WTC11 (cell line): ENCODE measurements at regions not wholly inside any gene's neighbourhood (a gene's known extent, or its start where the extent isn't known, plus 50 kb on each side); places are given as distances from the start of the nearest gene placed in this dataset.

Source experiments
- ATAC-seq: fragments of 200-7000 bp; cut with Tn5 transposase; 2 replicates; pipeline ENCODE4 v1.10.0; 2021; ENCODE audit warnings: mild to moderate bottlenecking, moderate library complexity
- CTCF ChIA-PET: fragments of 300-600 bp; sonication (Branson Sonifier 250); formaldehyde crosslinking; loops from one replicate; lab custom pipeline; 2021; ENCODE audit warnings: antibody characterized with exemption; lab: Charles Lee
- POLR2A ChIA-PET: fragments of 350-600 bp; sonication (Branson Sonifier 250); formaldehyde crosslinking; loops from one replicate; lab custom pipeline; 2021; ENCODE audit warnings: antibody characterized with exemption; lab: Charles Lee
- DNase-seq: peaks from one replicate; pipeline ENCODE4 v3.0.0; 2021; ENCODE audit warnings: low spot score
- H3K27ac Mint-ChIP-seq: 2 replicates; pipeline ENCODE4 v1.8.0; 2021; ENCODE audit warnings: mixed read lengths
- H3K27me3 Mint-ChIP-seq: 2 replicates; pipeline ENCODE4 v1.8.0; 2021; ENCODE audit warnings: low read depth, mild to moderate bottlenecking, moderate library complexity, mixed read lengths
- H3K36me3 Mint-ChIP-seq: 2 replicates; pipeline ENCODE4 v1.8.0; 2021; ENCODE audit warnings: mixed read lengths
- H3K4me1 Mint-ChIP-seq: 2 replicates; pipeline ENCODE4 v1.8.0; 2022; ENCODE audit warnings: mixed read lengths
- H3K4me3 Mint-ChIP-seq: 2 replicates; pipeline ENCODE4 v1.8.0; 2021; ENCODE audit warnings: mild to moderate bottlenecking, moderate library complexity, mixed read lengths
- H3K9me3 Mint-ChIP-seq: 2 replicates; pipeline ENCODE4 v1.8.0; 2021; ENCODE audit warnings: mixed read lengths
- ATF3 ChIP-seq: sonication (generic); formaldehyde crosslinking; conservative IDR thresholded peaks from 2 replicates; pipeline ENCODE4 v1.8.1; 2022; ENCODE audit warnings: mild to moderate bottlenecking, missing genetic modification reagents
- ESRRA ChIP-seq: sonication (generic); formaldehyde crosslinking; IDR thresholded peaks from 2 replicates; pipeline ENCODE4 v1.8.1; 2022; ENCODE audit warnings: mild to moderate bottlenecking, missing genetic modification reagents, borderline replicate concordance
- ETV6 ChIP-seq: sonication (generic); formaldehyde crosslinking; IDR thresholded peaks from 2 replicates; pipeline ENCODE4 v1.8.1; 2022; ENCODE audit warnings: mild to moderate bottlenecking, missing genetic modification reagents
- HMGXB4 ChIP-seq: sonication (generic); formaldehyde crosslinking; IDR thresholded peaks from 2 replicates; pipeline ENCODE4 v1.8.1; 2023; ENCODE audit warnings: mild to moderate bottlenecking, moderate library complexity, missing genetic modification reagents
- NFE2L1 ChIP-seq: sonication (generic); formaldehyde crosslinking; IDR thresholded peaks from 2 replicates; pipeline ENCODE4 v1.8.1; 2023; ENCODE audit warnings: missing genetic modification reagents
- NR2C2 ChIP-seq: sonication (generic); formaldehyde crosslinking; IDR thresholded peaks from 2 replicates; pipeline ENCODE4 v1.8.0; 2022; ENCODE audit warnings: mild to moderate bottlenecking, missing genetic modification reagents
- NR3C1 ChIP-seq: sonication (generic); formaldehyde crosslinking; conservative IDR thresholded peaks from 2 replicates; pipeline ENCODE4 v1.8.1; 2023; ENCODE audit warnings: low read depth, mild to moderate bottlenecking, missing genetic modification reagents
- RELA ChIP-seq: sonication (generic); formaldehyde crosslinking; IDR thresholded peaks from 2 replicates; pipeline ENCODE4 v1.8.1; 2022; ENCODE audit warnings: missing genetic modification reagents, mild to moderate bottlenecking, borderline replicate concordance
- USF1 ChIP-seq: sonication (generic); formaldehyde crosslinking; IDR thresholded peaks from 2 replicates; pipeline ENCODE4 v1.8.0; 2022; ENCODE audit warnings: mild to moderate bottlenecking, missing genetic modification reagents
- ZBTB43 ChIP-seq: sonication (generic); formaldehyde crosslinking; IDR thresholded peaks from 2 replicates; pipeline ENCODE4 v1.8.1; 2023; ENCODE audit warnings: mild to moderate bottlenecking, missing genetic modification reagents
- ZNF138 ChIP-seq: sonication (generic); formaldehyde crosslinking; conservative IDR thresholded peaks from 2 replicates; pipeline ENCODE4 v1.8.1; 2022; ENCODE audit warnings: mild to moderate bottlenecking, moderate library complexity, missing genetic modification reagents
- TF ChIP-seq, protein P1 (sequence below): fragments of 250-450 bp; sonication (Bioruptor Pico); IDR thresholded peaks from 2 replicates; pipeline ENCODE4 v1.9.0; 2021; ENCODE audit warnings: mild to moderate bottlenecking
- TF ChIP-seq, protein P2 (sequence below): sonication (generic); formaldehyde crosslinking; IDR thresholded peaks from 2 replicates; pipeline ENCODE4 v1.8.1; 2022; ENCODE audit warnings: missing genetic modification reagents, borderline replicate concordance
- TF ChIP-seq, protein P3 (sequence below): fragments of 200-600 bp; IDR thresholded peaks from 2 replicates; pipeline ENCODE4 v1.8.0; 2022; ENCODE audit warnings: antibody characterized with exemption
- TF ChIP-seq, protein P4 (sequence below): sonication (generic); formaldehyde crosslinking; IDR thresholded peaks from 2 replicates; pipeline ENCODE4 v1.8.1; 2023; ENCODE audit warnings: mild to moderate bottlenecking, missing genetic modification reagents, moderate library complexity
- TF ChIP-seq, protein P5 (sequence below): fragments of 250-450 bp; sonication (Bioruptor Pico); conservative IDR thresholded peaks from 2 replicates; pipeline ENCODE4 v1.9.0; 2021; ENCODE audit warnings: mild to moderate bottlenecking
- TF ChIP-seq, protein P6 (sequence below): sonication (generic); formaldehyde crosslinking; IDR thresholded peaks from 2 replicates; pipeline ENCODE4 v1.8.0; 2022; ENCODE audit warnings: mild to moderate bottlenecking, missing genetic modification reagents

DNA sequence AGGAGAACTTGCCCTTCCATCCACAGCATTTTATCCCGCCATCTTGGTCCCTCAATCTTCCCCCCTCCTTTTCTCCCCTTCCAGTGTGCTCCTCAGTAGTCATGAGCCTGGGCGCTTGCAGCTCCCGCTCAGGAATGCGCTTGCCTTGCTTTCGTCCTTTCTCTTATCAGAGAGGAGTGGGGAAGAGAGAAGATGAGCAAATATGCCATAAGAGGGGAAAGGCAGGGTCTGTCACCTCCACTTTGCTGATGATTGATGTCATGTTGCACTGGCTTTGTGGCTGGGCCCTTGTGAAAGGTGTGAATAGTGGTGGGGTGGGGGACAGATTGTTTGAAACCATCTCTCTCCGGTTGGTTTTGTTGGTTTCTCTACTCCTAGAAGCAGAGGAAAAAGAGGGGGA lies 569.3 kb downstream of the TNS1 start (continued):
- no peak for TF ChIP-seq NR3C1 (CRISPR knock-in tag)

GRCh38 chr2:217431577-217432269 lies 571.1 kb downstream of the TNS1 start:
- POLR2A ChIA-PET = no interaction called here
- H3K9me3 Mint-ChIP-seq = peaks cover 12% of the 10 kb centered on the region
- no peak overlapping the region for H3K4me3 Mint-ChIP-seq
- H3K36me3 Mint-ChIP-seq = no peaks in the 10 kb centered on the region
- no peak for DNase-seq
- TF ChIP-seq NFE2L1 (CRISPR knock-in tag) = peak; percentile 77
- TF ChIP-seq, protein P1, sequence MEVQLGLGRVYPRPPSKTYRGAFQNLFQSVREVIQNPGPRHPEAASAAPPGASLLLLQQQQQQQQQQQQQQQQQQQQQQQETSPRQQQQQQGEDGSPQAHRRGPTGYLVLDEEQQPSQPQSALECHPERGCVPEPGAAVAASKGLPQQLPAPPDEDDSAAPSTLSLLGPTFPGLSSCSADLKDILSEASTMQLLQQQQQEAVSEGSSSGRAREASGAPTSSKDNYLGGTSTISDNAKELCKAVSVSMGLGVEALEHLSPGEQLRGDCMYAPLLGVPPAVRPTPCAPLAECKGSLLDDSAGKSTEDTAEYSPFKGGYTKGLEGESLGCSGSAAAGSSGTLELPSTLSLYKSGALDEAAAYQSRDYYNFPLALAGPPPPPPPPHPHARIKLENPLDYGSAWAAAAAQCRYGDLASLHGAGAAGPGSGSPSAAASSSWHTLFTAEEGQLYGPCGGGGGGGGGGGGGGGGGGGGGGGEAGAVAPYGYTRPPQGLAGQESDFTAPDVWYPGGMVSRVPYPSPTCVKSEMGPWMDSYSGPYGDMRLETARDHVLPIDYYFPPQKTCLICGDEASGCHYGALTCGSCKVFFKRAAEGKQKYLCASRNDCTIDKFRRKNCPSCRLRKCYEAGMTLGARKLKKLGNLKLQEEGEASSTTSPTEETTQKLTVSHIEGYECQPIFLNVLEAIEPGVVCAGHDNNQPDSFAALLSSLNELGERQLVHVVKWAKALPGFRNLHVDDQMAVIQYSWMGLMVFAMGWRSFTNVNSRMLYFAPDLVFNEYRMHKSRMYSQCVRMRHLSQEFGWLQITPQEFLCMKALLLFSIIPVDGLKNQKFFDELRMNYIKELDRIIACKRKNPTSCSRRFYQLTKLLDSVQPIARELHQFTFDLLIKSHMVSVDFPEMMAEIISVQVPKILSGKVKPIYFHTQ = no peak
- H3K27me3 Mint-ChIP-seq = peaks cover 6% of the 10 kb centered on the region
- CTCF ChIA-PET = no interaction called here
- H3K4me1 Mint-ChIP-seq = peaks cover 22% of the 10 kb centered on the region
- H3K27ac Mint-ChIP-seq = no peak overlapping the region
- no peak for ATAC-seq

DNA sequence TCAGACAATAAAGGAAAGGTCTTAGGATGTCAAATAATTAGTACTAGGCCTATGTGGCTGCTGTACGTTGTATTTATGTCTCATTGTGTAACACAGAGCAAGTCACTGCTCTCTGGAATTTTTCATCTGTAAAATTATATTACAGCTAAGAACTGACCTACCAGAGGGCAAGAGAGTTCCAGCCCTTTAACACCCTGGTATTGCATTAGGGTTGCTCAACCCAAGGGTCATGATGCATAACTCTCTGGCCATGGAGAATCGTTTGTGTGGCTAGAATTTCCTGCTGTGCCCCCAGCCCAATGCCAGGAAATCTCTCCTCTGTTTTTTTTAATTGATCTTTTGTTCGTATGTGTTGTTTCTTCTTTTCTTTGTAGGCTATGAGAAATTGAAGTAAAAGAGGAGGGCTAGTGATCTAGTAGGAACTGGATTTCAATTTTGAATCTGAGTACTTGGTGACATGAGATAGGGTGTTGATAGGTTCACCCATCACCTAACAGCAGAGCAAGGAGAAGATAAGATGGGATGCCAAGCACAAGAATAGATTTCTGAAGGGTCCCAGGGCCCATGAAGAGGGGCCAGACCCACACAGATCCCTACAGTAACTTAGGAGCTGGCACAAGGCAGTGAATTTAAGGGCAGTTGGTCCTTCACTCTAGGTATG lies 571.2 kb upstream of the TNP1 start:
- ChIA-PET CTCF (no interaction called here), POLR2A (no interaction called here)
- no peak for DNase-seq
- Mint-ChIP-seq H3K4me1 (peaks cover 22% of the 10 kb centered on the region), H3K27me3 (peaks cover 6% of the 10 kb centered on the region), H3K36me3 (no peaks in the 10 kb centered on the region), H3K4me3 (no peak overlapping the region), H3K9me3 (peaks cover 18% of the 10 kb centered on the region), H3K27ac (no peak overlapping the region)
- ATAC-seq = no peak
- TF ChIP-seq ATF3 (CRISPR knock-in tag) (no peak), HMGXB4 (no peak), RELA (CRISPR knock-in tag) (no peak), NR2C2 (CRISPR knock-in tag) (no peak), ZBTB43 (no peak), ZNF138 (no peak), ESRRA (CRISPR knock-in tag) (no peak), ETV6 (CRISPR knock-in tag) (no peak), USF1 (CRISPR knock-in tag) (no peak)
- TF ChIP-seq, protein P2, sequence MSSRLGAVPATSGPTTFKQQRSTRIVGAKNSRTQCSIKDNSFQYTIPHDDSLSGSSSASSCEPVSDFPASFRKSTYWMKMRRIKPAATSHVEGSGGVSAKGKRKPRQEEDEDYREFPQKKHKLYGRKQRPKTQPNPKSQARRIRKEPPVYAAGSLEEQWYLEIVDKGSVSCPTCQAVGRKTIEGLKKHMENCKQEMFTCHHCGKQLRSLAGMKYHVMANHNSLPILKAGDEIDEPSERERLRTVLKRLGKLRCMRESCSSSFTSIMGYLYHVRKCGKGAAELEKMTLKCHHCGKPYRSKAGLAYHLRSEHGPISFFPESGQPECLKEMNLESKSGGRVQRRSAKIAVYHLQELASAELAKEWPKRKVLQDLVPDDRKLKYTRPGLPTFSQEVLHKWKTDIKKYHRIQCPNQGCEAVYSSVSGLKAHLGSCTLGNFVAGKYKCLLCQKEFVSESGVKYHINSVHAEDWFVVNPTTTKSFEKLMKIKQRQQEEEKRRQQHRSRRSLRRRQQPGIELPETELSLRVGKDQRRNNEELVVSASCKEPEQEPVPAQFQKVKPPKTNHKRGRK (CRISPR knock-in tag) = no peak
- TF ChIP-seq, protein P3, sequence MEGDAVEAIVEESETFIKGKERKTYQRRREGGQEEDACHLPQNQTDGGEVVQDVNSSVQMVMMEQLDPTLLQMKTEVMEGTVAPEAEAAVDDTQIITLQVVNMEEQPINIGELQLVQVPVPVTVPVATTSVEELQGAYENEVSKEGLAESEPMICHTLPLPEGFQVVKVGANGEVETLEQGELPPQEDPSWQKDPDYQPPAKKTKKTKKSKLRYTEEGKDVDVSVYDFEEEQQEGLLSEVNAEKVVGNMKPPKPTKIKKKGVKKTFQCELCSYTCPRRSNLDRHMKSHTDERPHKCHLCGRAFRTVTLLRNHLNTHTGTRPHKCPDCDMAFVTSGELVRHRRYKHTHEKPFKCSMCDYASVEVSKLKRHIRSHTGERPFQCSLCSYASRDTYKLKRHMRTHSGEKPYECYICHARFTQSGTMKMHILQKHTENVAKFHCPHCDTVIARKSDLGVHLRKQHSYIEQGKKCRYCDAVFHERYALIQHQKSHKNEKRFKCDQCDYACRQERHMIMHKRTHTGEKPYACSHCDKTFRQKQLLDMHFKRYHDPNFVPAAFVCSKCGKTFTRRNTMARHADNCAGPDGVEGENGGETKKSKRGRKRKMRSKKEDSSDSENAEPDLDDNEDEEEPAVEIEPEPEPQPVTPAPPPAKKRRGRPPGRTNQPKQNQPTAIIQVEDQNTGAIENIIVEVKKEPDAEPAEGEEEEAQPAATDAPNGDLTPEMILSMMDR = no peak
- TF ChIP-seq, protein P4, sequence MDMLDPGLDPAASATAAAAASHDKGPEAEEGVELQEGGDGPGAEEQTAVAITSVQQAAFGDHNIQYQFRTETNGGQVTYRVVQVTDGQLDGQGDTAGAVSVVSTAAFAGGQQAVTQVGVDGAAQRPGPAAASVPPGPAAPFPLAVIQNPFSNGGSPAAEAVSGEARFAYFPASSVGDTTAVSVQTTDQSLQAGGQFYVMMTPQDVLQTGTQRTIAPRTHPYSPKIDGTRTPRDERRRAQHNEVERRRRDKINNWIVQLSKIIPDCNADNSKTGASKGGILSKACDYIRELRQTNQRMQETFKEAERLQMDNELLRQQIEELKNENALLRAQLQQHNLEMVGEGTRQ (CRISPR knock-in tag) = no peak
- TF ChIP-seq, protein P5, sequence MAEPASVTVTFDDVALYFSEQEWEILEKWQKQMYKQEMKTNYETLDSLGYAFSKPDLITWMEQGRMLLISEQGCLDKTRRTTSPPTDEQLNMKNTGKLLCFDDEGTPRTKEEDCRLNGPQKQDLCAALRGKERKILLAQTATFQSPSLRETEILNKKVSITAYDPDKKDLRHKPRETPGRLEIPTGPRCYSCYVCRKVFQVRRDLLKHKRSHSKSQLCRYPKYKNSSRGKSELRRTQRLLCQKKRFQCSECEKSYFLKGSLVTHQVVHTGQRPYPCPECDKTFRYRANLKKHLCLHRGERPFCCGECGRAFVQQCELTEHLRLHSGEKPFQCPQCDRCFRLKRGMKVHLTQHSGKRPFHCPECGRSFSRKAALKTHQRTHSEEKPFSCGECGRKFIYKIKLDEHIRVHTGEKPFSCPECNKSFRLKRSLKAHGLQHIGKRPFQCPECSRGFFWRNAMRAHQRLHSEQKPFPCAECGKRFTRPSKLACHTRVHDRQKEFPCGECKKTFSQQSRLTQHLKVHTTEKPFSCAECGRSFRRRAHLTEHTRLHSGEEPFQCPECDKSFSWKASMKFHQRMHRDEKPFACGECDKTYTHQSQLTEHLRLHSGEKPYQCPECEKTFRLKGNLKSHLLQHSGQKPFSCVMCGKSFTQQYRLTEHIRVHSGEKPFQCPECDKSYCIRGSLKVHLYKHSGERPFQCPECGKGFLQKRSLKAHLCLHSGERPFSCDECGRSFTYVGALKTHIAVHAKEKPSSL (CRISPR knock-in tag) = no peak
- TF ChIP-seq, protein P6, sequence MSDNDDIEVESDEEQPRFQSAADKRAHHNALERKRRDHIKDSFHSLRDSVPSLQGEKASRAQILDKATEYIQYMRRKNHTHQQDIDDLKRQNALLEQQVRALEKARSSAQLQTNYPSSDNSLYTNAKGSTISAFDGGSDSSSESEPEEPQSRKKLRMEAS (CRISPR knock-in tag) = no peak
